ENCODE measurements at regions not wholly inside any gene's neighbourhood (a gene's known extent, or its start where the extent isn't known, plus 50 kb on each side); places are given as distances from the start of the nearest gene placed in this dataset.

- no peak for TF ChIP-seq CTCF (IDR thresholded peaks at IDR 0.05; ENCODE audit: low read depth, low read length, poor library complexity, severe bottlenecking)
- TF ChIP-seq EZH2phosphoT487 (IDR thresholded peaks at IDR 0.05; ENCODE audit: borderline replicate concordance, low read length), result no peak
Measured at GRCh38 chrX:39418731-39419638, 617.7 kb downstream of the MID1IP1 start.

All from DOHH2 (cell line).